COR-L47 (cell line): ENCODE measurements at regions not wholly inside any gene's neighbourhood (a gene's known extent, or its start where the extent isn't known, plus 50 kb on each side); places are given as distances from the start of the nearest gene placed in this dataset.

Experiments
- DNase-seq: peaks from one replicate; lab custom pipeline; 2025; lab: John Stamatoyannopoulos, UW

- no peak for DNase-seq
Observed at GRCh38 chr5:38099205-38100168, 158.9 kb upstream of the EGFLAM start.

GRCh38 chr5:38094889-38095288, 163.5 kb upstream of the EGFLAM start:
- DNase-seq, result no peak

- no peak for DNase-seq
Observed at GRCh38 chr5:38093855-38094254, 164.5 kb upstream of the EGFLAM start.

- no peak for DNase-seq
Observed at GRCh38 chr5:38086777-38087176, 171.6 kb upstream of the EGFLAM start.

GRCh38 chr5:38079620-38080402, 178.5 kb upstream of the EGFLAM start:
- no peak for DNase-seq

GRCh38 chr5:38078161-38078560, 180.2 kb upstream of the EGFLAM start:
- DNase-seq, result no peak

GRCh38 chr5:38077652-38078051, 180.7 kb upstream of the EGFLAM start:
- DNase-seq, result no peak

- no peak for DNase-seq
Observed at GRCh38 chr5:38071831-38072694, 186.3 kb upstream of the EGFLAM start.

GRCh38 chr5:38070304-38070950, 187.9 kb upstream of the EGFLAM start:
- DNase-seq, result no peak

GRCh38 chr5:38069360-38069759, 189.0 kb upstream of the EGFLAM start:
- no peak for DNase-seq

GRCh38 chr5:38060354-38060753, 198.0 kb upstream of the EGFLAM start:
- DNase-seq, result no peak

- no peak for DNase-seq
Observed at GRCh38 chr5:38059876-38060275, 198.5 kb upstream of the EGFLAM start.

GRCh38 chr5:38051711-38052511, 206.4 kb upstream of the EGFLAM start:
- DNase-seq, result no peak

- DNase-seq, result no peak
Observed at GRCh38 chr5:38048400-38048799, 208.6 kb upstream of the GDNF start.

- DNase-seq, result no peak
Observed at GRCh38 chr5:38046103-38046502, 206.3 kb upstream of the GDNF start.

GRCh38 chr5:38045446-38045845, 205.6 kb upstream of the GDNF start:
- no peak for DNase-seq

- DNase-seq, result no peak
Observed at GRCh38 chr5:38039826-38040225, 200.0 kb upstream of the GDNF start.

- DNase-seq, result no peak
Observed at GRCh38 chr5:38039091-38039490, 199.2 kb upstream of the GDNF start.

GRCh38 chr5:38036765-38037164, 196.9 kb upstream of the GDNF start:
- no peak for DNase-seq

- no peak for DNase-seq
Observed at GRCh38 chr5:38032149-38032548, 192.3 kb upstream of the GDNF start.

- DNase-seq, result no peak
Observed at GRCh38 chr5:38031304-38031703, 191.5 kb upstream of the GDNF start.
